GM12878 (cell line): ENCODE measurements at regions not wholly inside any gene's neighbourhood (a gene's known extent, or its start where the extent isn't known, plus 50 kb on each side); places are given as distances from the start of the nearest gene placed in this dataset.
"Not testable (repeated sequence)": the region's sequence is repeated elsewhere in the genome, so short reads cannot be mapped to it uniquely, and the experiment has no call there.

Source experiments
- ATAC-seq: fragments of 200-7000 bp; cut with Tn5 transposase; 3 replicates; pipeline ENCODE4 v1.9.1; 2020; ENCODE audit warnings: mild to moderate bottlenecking, moderate library complexity
- BruUV-seq: library from RNA; stranded (reverse); fragments of 400-500 nt; replicated peaks from 2 replicates; lab custom pipeline; 2021; lab: Mats Ljungman, UMichigan
- CTCF ChIA-PET: fragments of 300-600 bp; sonication (Branson Sonifier 250); formaldehyde crosslinking; extraction: SDS; loops from one replicate; lab custom pipeline; 2021; ENCODE audit warnings: inconsistent platforms; lab: Yijun Ruan, JAX
- POLR2A ChIA-PET: fragments of 350-600 bp; formaldehyde crosslinking; extraction: SDS; loops from one replicate; lab custom pipeline; 2021; ENCODE audit warnings: inconsistent platforms; lab: Charles Lee
- RAD21 ChIA-PET: fragments of 300-600 bp; sonication (Branson Sonifier 250); formaldehyde crosslinking; loops from one replicate; lab custom pipeline; 2023; ENCODE audit warnings: antibody characterized with exemption; ENCODE audit not compliant: unreplicated experiment; lab: Charles Lee
- SMC1A ChIA-PET: fragments of 300-600 bp; sonication (Branson Sonifier 250); formaldehyde crosslinking; loops from one replicate; lab custom pipeline; 2023; ENCODE audit not compliant: unreplicated experiment, uncharacterized antibody; lab: Charles Lee
- DNase-seq: peaks from one replicate; pipeline ENCODE4 v3.0.0-alpha.2; 2011; ENCODE audit warnings: low read depth, low spot score
- FAIRE-seq: peaks from 3 replicates; lab custom pipeline; 2011; peaks lifted over from hg19 to GRCh38; lab: Jason Lieb, UNC
- H2AFZ ChIP-seq: 2 replicates; pipeline ENCODE4 v1.6.0; 2011; ENCODE audit warnings: low read depth, low read length, control low read depth; ENCODE audit not compliant: control insufficient read depth
- H3K27ac ChIP-seq: 2 replicates; pipeline ENCODE4 v1.5.1; 2011; ENCODE audit warnings: control low read depth; ENCODE audit not compliant: control insufficient read depth, insufficient read depth
- H3K27me3 ChIP-seq, 2 experiments: replicated peaks in 1 of 2; 2 replicates each; pipeline versions ENCODE4 v1.6.0 to v1.6.1; 2011; ENCODE audit warnings: low read length in 1 of 2; ENCODE audit not compliant: control insufficient read depth in 2 of 2, insufficient read depth in 2 of 2
- H3K36me3 ChIP-seq, 2 experiments: 2 replicates each; pipeline ENCODE4 v1.5.1; 2011; ENCODE audit warnings: low read length in 1 of 2; ENCODE audit not compliant: control insufficient read depth in 2 of 2, insufficient read depth in 2 of 2
- H3K4me1 ChIP-seq: 2 replicates; pipeline ENCODE4 v1.6.1; 2011; ENCODE audit warnings: mild to moderate bottlenecking, low read length, moderate library complexity, mixed read lengths; ENCODE audit not compliant: control insufficient read depth, insufficient read depth
- H3K4me2 ChIP-seq: 2 replicates; pipeline ENCODE4 v1.6.0; 2011; ENCODE audit warnings: control low read depth; ENCODE audit not compliant: control insufficient read depth, insufficient read depth
- H3K4me3 ChIP-seq: fragments of 200-600 bp; sonication (generic); 2 replicates; pipeline ENCODE4 v1.5.1; 2016
- H3K79me2 ChIP-seq: 2 replicates; pipeline ENCODE4 v1.6.0; 2011; ENCODE audit warnings: low read length; ENCODE audit not compliant: control insufficient read depth, insufficient read depth
- H3K9ac ChIP-seq: 2 replicates; pipeline ENCODE4 v1.8.0; 2011; ENCODE audit warnings: low read length, control low read depth, mixed read lengths; ENCODE audit not compliant: control insufficient read depth, insufficient read depth
- H3K9me3 ChIP-seq: replicated peaks from 3 replicates; pipeline ENCODE4 v1.5.1; 2011; ENCODE audit warnings: mild to moderate bottlenecking, low read length; ENCODE audit not compliant: control insufficient read depth, insufficient read depth
- H4K20me1 ChIP-seq: 2 replicates; pipeline ENCODE4 v1.6.0; 2011; ENCODE audit not compliant: control insufficient read depth, insufficient read depth
- BCLAF1 ChIP-seq: fragments of 450-650 bp; IDR thresholded peaks from 2 replicates; pipeline ENCODE4 v1.6.1; 2017; ENCODE audit warnings: antibody characterized with exemption, mild to moderate bottlenecking, moderate library complexity
- CBX5 ChIP-seq: sonication (generic); IDR thresholded peaks from 2 replicates; pipeline ENCODE4 v1.6.1; 2016; ENCODE audit warnings: low read depth, moderate library complexity, mild to moderate bottlenecking, inconsistent platforms
- KLF5 ChIP-seq: fragments of 450-650 bp; IDR thresholded peaks from 2 replicates; pipeline ENCODE4 v1.6.1; 2014; ENCODE audit warnings: mild to moderate bottlenecking; ENCODE audit not compliant: partially characterized antibody
- NFYB ChIP-seq: IDR thresholded peaks from 2 replicates; pipeline ENCODE4 v1.6.1; 2011; ENCODE audit warnings: low read depth, mild to moderate bottlenecking, low read length, improper control_type of control experiment, moderate library complexity; ENCODE audit not compliant: insufficient read depth
- PAX5 ChIP-seq: IDR thresholded peaks from 2 replicates; pipeline ENCODE4 v1.6.1; 2011; ENCODE audit warnings: low read depth, low read length, borderline replicate concordance
- POLR2AphosphoS5 ChIP-seq: IDR thresholded peaks from 2 replicates; pipeline ENCODE4 v1.6.1; 2011; ENCODE audit warnings: mild to moderate bottlenecking, low read length, inconsistent platforms
- POU2F2 ChIP-seq: IDR thresholded peaks from 3 replicates; pipeline ENCODE4 v1.6.1; 2011; ENCODE audit warnings: low read depth, mild to moderate bottlenecking, low read length, borderline replicate concordance
- SRF ChIP-seq, 2 experiments: IDR thresholded peaks; 2 replicates each; pipeline ENCODE4 v1.6.1; 2011; ENCODE audit warnings: low read depth in 2 of 2, low read length in 2 of 2, mild to moderate bottlenecking in 1 of 2, moderate library complexity in 1 of 2
- ZNF384 ChIP-seq: IDR thresholded peaks from 2 replicates; pipeline ENCODE4 v1.6.1; 2012; ENCODE audit warnings: low read depth, mild to moderate bottlenecking, low read length, improper control_type of control experiment, borderline replicate concordance
- WGBS: methylation state at CpG from one replicate; pipeline ENCODE4 v1.1.6; 2016; ENCODE audit warnings: low lambda C conversion rate; ENCODE audit not compliant: insufficient replicate concordance, insufficient coverage; ENCODE audit errors: missing lambda C conversion rate; 5-methylcytosine and 5-hydroxymethylcytosine counted together
- in situ Hi-C: fragments of 300-500 bp; cut with MboI; formaldehyde crosslinking; loops from 9 replicates; pipeline ENCODE4 v1.14.3; 2018; ENCODE audit warnings: mixed read lengths
- intact Hi-C: fragments of 100-400 bp; cut with micrococcal nuclease; formaldehyde crosslinking; loops from one replicate; pipeline ENCODE4 v1.14.2; 2022; ENCODE audit not compliant: unreplicated experiment

GRCh38 chrX:44775726-44776125 is 68.1 kb upstream of the DUSP21 start (continued):
- TF ChIP-seq SRF (IDR thresholded peaks at IDR 0.05; ENCODE audit: low read depth in 2 of 2, low read length in 2 of 2) (no peak), NFYB (no peak), BCLAF1 (no peak), ZNF384 (no peak), POU2F2 (no peak), POLR2AphosphoS5 (no peak), CBX5 (no peak), KLF5 (no peak), PAX5 (no peak)

GRCh38 chrX:44774066-44774465 is 69.8 kb upstream of the DUSP21 start:
- H3K79me2 ChIP-seq, POLR2A ChIA-PET, RAD21 ChIA-PET, SMC1A ChIA-PET, DNase-seq, H3K4me1 ChIP-seq, H3K27me3 ChIP-seq, H3K9me3 ChIP-seq, H3K4me2 ChIP-seq, H3K4me3 ChIP-seq, H4K20me1 ChIP-seq, H3K27ac ChIP-seq, H3K36me3 ChIP-seq, BruUV-seq, ATAC-seq, intact Hi-C loops, FAIRE-seq, H3K9ac ChIP-seq, CTCF ChIA-PET, in situ Hi-C loops, H2AFZ ChIP-seq: not testable (repeated sequence)
- 66% methylated on average over 10 of the region's 10 CpGs for WGBS
